Mammary epithelial cell (primary cell): ENCODE measurements at regions not wholly inside any gene's neighbourhood (a gene's known extent, or its start where the extent isn't known, plus 50 kb on each side); places are given as distances from the start of the nearest gene placed in this dataset.

Experiments used
- CTCF ChIP-seq, 2 donors: IDR thresholded peaks in 1 of 2; conservative IDR thresholded peaks in 1 of 2; 2 replicates each; pipeline ENCODE4 v1.5.1; 2011 to 2012; ENCODE audit warnings: inconsistent platforms in 2 of 2, low read length in 2 of 2, mild to moderate bottlenecking in 2 of 2, control low read depth in 1 of 2, low read depth in 1 of 2; ENCODE audit not compliant: insufficient read depth in 1 of 2; ENCODE audit errors: extremely low read depth in 1 of 2
- EZH2 ChIP-seq: IDR thresholded peaks from 2 replicates; pipeline ENCODE4 v1.6.1; 2012; ENCODE audit warnings: low read length, inconsistent platforms, borderline replicate concordance

GRCh38 chr1:110749960-110750359 is 75.2 kb upstream of the KCNA3 start:
- TF ChIP-seq CTCF (conservative IDR thresholded peaks at IDR 0.05 in 1 of 2, IDR thresholded peaks at IDR 0.05 in 1 of 2; ENCODE audit: extremely low read depth in 1 of 2, insufficient read depth in 1 of 2, low read depth in 1 of 2, low read length in 2 of 2), result no peak
- TF ChIP-seq EZH2, result no peak
